Suppressor macrophage treated with lipopolysaccharide for 4 hours (primary cell): ENCODE measurements at regions not wholly inside any gene's neighbourhood (a gene's known extent, or its start where the extent isn't known, plus 50 kb on each side); places are given as distances from the start of the nearest gene placed in this dataset.

Experiments used
- DNase-seq: peaks from one replicate; pipeline ENCODE4 v3.0.0-alpha.2; 2020

- DNase-seq: no peak
These were observed 125.7 kb upstream of the DIO3 start for GRCh38 chr14:101435546-101435945.

GRCh38 chr14:101439023-101439422 lies 122.3 kb upstream of the DIO3 start:
- no peak for DNase-seq

GRCh38 chr14:101440496-101440895 lies 120.8 kb upstream of the DIO3 start:
- DNase-seq: no peak

GRCh38 chr14:101441710-101442109 lies 119.6 kb upstream of the DIO3 start:
- DNase-seq: no peak

GRCh38 chr14:101442451-101442850 lies 118.8 kb upstream of the DIO3 start:
- no peak for DNase-seq

GRCh38 chr14:101444116-101444515 lies 117.2 kb upstream of the DIO3 start:
- DNase-seq: no peak

- no peak for DNase-seq
These were observed 116.0 kb upstream of the DIO3 start for GRCh38 chr14:101445278-101445677.

GRCh38 chr14:101446387-101446969 lies 114.8 kb upstream of the DIO3 start:
- no peak for DNase-seq

- DNase-seq: no peak
These were observed 112.2 kb upstream of the DIO3 start for GRCh38 chr14:101449114-101449513.

GRCh38 chr14:101451166-101451565 lies 110.1 kb upstream of the DIO3 start:
- no peak for DNase-seq

- no peak for DNase-seq
These were observed 108.1 kb upstream of the DIO3 start for GRCh38 chr14:101453225-101453624.

- DNase-seq: no peak
These were observed 107.1 kb upstream of the DIO3 start for GRCh38 chr14:101454229-101454628.

GRCh38 chr14:101456246-101457175 lies 104.8 kb upstream of the DIO3 start:
- peak; percentile 4 for DNase-seq

GRCh38 chr14:101457301-101457935 lies 103.9 kb upstream of the DIO3 start:
- no peak for DNase-seq

GRCh38 chr14:101457936-101458740 lies 103.2 kb upstream of the DIO3 start:
- no peak for DNase-seq

GRCh38 chr14:101458741-101459550 lies 102.3 kb upstream of the DIO3 start:
- no peak for DNase-seq

- DNase-seq: no peak
These were observed 101.8 kb upstream of the DIO3 start for GRCh38 chr14:101459551-101459900.

- DNase-seq: no peak
These were observed 100.8 kb upstream of the DIO3 start for GRCh38 chr14:101460521-101460920.

- DNase-seq: no peak
These were observed 100.1 kb upstream of the DIO3 start for GRCh38 chr14:101460986-101461750.

- DNase-seq: no peak
These were observed 99.4 kb upstream of the DIO3 start for GRCh38 chr14:101461891-101462290.
